22Rv1 (cell line): ENCODE measurements at regions not wholly inside any gene's neighbourhood (a gene's known extent, or its start where the extent isn't known, plus 50 kb on each side); places are given as distances from the start of the nearest gene placed in this dataset.

Experiments
- CTCF ChIP-seq: fragments of 450-650 bp; IDR thresholded peaks from 2 replicates; pipeline ENCODE4 v1.5.1; 2017; ENCODE audit warnings: mild to moderate bottlenecking
- ZFX ChIP-seq: fragments of 450-650 bp; IDR thresholded peaks from 2 replicates; pipeline ENCODE4 v1.6.1; 2017; ENCODE audit warnings: antibody characterized with exemption, borderline replicate concordance

- TF ChIP-seq CTCF (no peak), ZFX (no peak)
Measured at GRCh38 chr6:50288881-50289280, 239.2 kb upstream of the DEFB112 start.
